Glutamatergic neuron (in vitro differentiated cells): ENCODE measurements at regions not wholly inside any gene's neighbourhood (a gene's known extent, or its start where the extent isn't known, plus 50 kb on each side); places are given as distances from the start of the nearest gene placed in this dataset.

Experiments used
- DNase-seq: peaks from one replicate; pipeline ENCODE4 v3.0.0; 2022
- H3K27ac Mint-ChIP-seq: one replicate; pipeline ENCODE4 v1.8.0; 2020; ENCODE audit warnings: mild to moderate bottlenecking, mixed read lengths, inconsistent platforms; ENCODE audit not compliant: unreplicated experiment
- H3K27me3 Mint-ChIP-seq: one replicate; pipeline ENCODE4 v1.8.0; 2020; ENCODE audit warnings: mild to moderate bottlenecking, moderate library complexity, mixed read lengths, inconsistent platforms; ENCODE audit not compliant: unreplicated experiment
- H3K36me3 Mint-ChIP-seq: one replicate; pipeline ENCODE4 v1.8.0; 2020; ENCODE audit warnings: mild to moderate bottlenecking, mixed read lengths, inconsistent platforms; ENCODE audit not compliant: unreplicated experiment
- H3K4me1 Mint-ChIP-seq: one replicate; pipeline ENCODE4 v1.8.0; 2020; ENCODE audit warnings: mild to moderate bottlenecking, low read depth, mixed read lengths, inconsistent platforms; ENCODE audit not compliant: unreplicated experiment
- H3K4me3 Mint-ChIP-seq: one replicate; pipeline ENCODE4 v1.8.0; 2020; ENCODE audit warnings: mild to moderate bottlenecking, mixed read lengths, inconsistent platforms; ENCODE audit not compliant: unreplicated experiment
- H3K9me3 Mint-ChIP-seq: one replicate; pipeline ENCODE4 v1.8.0; 2020; ENCODE audit warnings: mild to moderate bottlenecking, moderate library complexity, mixed read lengths, inconsistent platforms; ENCODE audit not compliant: unreplicated experiment
- TF ChIP-seq, protein P1 (sequence below): fragments of 200-600 bp; sonication (generic); IDR thresholded peaks from one replicate; pipeline ENCODE4 v1.5.0; 2021; ENCODE audit not compliant: partially characterized antibody, unreplicated experiment

DNA sequence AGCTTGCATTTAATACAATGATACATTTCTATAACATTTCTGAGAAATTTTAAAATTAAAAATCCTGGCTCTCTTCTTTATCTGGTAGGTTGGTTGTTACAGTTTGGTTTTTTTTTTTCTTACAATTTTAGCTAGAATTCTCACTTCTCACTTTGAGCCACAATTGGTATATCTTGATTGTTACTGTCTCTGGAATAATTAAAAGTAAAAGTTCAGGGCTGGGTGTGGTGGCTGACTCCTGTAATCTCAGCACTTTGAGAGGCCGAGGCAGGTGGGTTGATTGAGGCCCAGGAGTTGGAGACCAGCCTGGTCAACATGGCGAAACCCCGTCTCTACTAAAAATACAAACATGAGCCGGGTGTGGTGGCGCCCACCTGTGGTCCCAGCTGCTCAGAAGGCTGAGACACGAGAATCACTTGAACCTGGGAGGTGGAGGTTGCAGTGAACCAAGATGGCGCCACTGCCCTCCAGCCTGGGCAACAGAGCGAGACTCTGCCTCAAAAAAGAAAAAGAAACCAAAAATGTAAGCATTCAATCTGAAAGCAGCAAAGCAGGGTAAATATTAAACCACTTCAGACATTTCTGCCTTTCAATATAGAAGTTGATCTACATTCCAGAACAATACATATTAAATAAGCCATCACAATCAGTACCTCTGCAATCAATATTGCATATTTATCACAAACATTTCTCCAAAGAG, 88.6 kb upstream of the PFKP start:
- Mint-ChIP-seq H3K4me3 (no peak overlapping the region), H3K27ac (peak overlapping the region; percentile 64), H3K4me1 (peaks cover 3% of the 10 kb centered on the region), H3K27me3 (no peaks in the 10 kb centered on the region), H3K36me3 (no peaks in the 10 kb centered on the region), H3K9me3 (peaks cover 2% of the 10 kb centered on the region)
- DNase-seq, result no peak
- TF ChIP-seq, protein P1, sequence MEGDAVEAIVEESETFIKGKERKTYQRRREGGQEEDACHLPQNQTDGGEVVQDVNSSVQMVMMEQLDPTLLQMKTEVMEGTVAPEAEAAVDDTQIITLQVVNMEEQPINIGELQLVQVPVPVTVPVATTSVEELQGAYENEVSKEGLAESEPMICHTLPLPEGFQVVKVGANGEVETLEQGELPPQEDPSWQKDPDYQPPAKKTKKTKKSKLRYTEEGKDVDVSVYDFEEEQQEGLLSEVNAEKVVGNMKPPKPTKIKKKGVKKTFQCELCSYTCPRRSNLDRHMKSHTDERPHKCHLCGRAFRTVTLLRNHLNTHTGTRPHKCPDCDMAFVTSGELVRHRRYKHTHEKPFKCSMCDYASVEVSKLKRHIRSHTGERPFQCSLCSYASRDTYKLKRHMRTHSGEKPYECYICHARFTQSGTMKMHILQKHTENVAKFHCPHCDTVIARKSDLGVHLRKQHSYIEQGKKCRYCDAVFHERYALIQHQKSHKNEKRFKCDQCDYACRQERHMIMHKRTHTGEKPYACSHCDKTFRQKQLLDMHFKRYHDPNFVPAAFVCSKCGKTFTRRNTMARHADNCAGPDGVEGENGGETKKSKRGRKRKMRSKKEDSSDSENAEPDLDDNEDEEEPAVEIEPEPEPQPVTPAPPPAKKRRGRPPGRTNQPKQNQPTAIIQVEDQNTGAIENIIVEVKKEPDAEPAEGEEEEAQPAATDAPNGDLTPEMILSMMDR, result no peak

DNA sequence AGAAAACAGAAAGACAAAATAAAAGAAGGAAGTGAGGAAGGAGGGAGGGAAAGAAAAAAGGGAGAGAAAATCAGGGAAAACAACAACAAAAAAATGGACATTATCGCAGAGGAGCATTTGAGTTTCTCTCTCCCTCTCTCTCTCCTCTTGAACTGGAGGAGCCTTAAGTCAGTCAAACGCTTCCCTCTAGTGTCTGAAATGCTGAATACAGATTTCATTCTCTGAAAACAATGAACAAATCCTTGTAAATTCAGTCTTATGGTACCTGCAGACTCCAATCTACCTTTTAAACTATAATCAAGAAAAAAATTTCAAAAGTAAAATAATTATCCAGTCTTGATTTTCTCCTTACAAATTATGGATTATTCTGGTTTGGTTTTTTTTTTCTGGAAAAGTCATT, 89.2 kb upstream of the PFKP start:
- no peak for DNase-seq
- Mint-ChIP-seq H3K4me3 (no peak overlapping the region), H3K27ac (no peak overlapping the region), H3K27me3 (no peaks in the 10 kb centered on the region), H3K9me3 (peaks cover 2% of the 10 kb centered on the region), H3K36me3 (no peaks in the 10 kb centered on the region), H3K4me1 (peaks cover 3% of the 10 kb centered on the region)
- TF ChIP-seq, protein P1, result peak; percentile 47

DNA sequence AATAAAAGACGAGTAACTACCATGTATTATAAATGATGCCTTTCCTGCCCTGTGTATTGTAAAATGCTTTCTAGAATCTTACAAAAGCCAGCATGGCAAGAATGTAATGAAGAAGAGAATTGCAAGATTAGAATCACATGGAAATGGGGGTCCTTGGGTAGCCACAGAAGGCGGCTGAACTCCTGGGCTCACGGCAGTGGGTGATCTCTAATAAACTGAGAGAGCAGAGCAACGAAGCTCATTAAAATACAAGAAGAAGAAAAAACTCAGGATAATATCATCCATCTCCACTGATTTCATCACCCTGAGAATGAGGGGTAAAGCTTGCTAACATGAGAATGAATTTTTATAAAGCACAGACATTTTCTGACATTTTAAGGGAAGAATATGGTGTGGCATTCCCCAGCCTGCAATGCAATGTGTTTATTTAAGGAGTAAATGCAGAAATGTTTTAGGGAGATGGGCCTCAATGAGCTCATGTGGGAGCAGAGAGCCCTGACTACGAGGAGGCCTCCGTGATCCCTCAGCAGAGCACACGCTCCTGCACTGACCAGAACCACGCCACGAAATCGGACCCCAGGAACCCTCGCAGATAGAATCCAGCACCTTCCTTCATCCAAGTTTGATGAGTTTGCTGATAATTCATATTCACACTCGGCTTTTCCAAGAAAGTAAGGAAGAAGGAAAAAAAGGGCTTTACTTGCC, 92.7 kb upstream of the PFKP start:
- Mint-ChIP-seq H3K27ac (no peak overlapping the region), H3K4me1 (peaks cover 3% of the 10 kb centered on the region), H3K36me3 (no peaks in the 10 kb centered on the region), H3K27me3 (no peaks in the 10 kb centered on the region), H3K4me3 (no peak overlapping the region), H3K9me3 (no peaks in the 10 kb centered on the region)
- TF ChIP-seq, protein P1, result no peak
- no peak for DNase-seq

DNA sequence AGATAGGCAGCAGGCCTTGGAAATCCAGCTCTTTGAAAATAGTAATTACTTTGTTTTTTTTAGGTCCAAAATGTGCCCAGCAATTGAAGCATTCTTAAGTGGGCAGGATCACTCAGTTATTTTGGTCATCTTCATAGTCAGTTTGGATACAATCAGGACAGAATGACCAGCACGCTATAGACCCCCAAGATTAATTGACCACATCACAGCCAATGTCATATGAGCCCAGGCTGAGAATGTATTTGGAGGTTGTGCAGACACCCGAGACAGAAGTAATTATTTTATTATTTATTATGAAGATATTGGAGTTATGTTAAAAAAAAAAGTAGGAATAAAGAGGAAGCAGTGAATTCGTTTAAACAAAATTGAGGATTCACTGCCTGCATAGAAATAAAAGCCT, 93.3 kb upstream of the PFKP start:
- Mint-ChIP-seq H3K27me3 (no peaks in the 10 kb centered on the region), H3K4me3 (no peak overlapping the region), H3K9me3 (no peaks in the 10 kb centered on the region), H3K4me1 (peaks cover 1% of the 10 kb centered on the region), H3K36me3 (no peaks in the 10 kb centered on the region), H3K27ac (no peak overlapping the region)
- TF ChIP-seq, protein P1, result no peak
- no peak for DNase-seq

DNA sequence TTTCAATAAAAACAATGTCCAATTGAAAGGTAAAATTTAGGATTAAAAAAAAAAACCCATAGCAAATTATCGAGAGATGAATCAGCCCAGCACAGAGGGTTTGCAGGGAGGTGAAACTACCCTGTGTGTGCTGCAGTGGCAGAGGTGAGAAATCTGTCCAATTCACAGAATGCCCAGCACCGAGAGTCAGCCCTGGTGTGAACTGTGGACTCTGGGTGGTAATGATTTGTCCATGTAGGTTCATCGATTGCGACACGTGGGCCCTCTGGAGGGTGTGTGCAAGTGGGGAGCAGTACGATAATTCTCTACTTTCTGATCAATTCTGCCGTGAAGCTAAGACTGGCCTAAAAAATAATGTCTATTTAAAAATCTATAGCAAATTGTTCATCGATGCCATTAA, 94.5 kb upstream of the PFKP start:
- DNase-seq, result no peak
- no peak overlapping the region for H3K4me3 Mint-ChIP-seq
- TF ChIP-seq, protein P1, result no peak
- no peak overlapping the region for H3K27ac Mint-ChIP-seq
- H3K4me1 Mint-ChIP-seq, result no peaks in the 10 kb centered on the region
- no peaks in the 10 kb centered on the region for H3K36me3 Mint-ChIP-seq
- no peaks in the 10 kb centered on the region for H3K9me3 Mint-ChIP-seq
- no peaks in the 10 kb centered on the region for H3K27me3 Mint-ChIP-seq
